LHCN-M2 (cell line): ENCODE measurements at regions not wholly inside any gene's neighbourhood (a gene's known extent, or its start where the extent isn't known, plus 50 kb on each side); places are given as distances from the start of the nearest gene placed in this dataset.
A peak's percentile ranks its signal among the peaks of the same experiment; 100 is the strongest.

Experiments used
- DNase-seq: peaks from one replicate; pipeline ENCODE4 v3.0.0-alpha.2; 2012; ENCODE audit warnings: low read depth

DNA sequence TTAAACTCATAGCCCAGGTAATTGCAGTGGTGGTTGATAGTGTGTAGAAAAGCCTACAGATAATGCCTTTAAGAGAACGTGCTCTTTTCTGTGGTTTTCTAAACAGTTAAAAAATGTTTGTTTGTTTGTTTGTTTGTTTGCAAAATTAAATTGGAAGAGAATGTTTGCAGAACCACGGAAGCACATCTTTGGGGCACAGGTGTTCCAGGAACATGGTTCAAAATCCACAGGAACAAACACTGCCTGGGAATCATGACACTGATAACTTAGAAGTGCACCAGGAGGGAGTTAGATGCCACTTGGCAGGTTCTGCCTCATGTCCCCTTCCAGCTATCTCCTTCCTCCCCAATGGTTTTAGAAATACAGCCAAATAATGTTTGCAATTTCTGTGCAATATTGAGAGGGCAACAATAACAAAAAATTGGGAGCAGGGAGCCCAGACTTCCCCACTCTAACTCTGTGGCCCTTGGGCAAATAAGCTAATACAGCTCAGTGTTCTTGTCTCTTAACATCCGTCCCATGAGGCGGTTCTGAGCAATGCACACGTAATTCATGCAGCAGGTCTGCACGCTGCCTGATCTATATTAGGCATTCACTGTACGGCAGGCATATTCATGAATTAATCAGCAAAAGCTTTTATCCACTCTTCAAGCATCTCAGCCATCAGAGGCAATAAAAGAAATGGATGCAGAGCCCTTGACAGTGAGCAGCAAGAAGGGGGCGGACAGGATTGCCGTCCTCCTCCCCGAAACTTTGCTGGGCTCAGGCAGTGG, 274.3 kb upstream of the FOXQ1 start:
- no peak for DNase-seq

DNA sequence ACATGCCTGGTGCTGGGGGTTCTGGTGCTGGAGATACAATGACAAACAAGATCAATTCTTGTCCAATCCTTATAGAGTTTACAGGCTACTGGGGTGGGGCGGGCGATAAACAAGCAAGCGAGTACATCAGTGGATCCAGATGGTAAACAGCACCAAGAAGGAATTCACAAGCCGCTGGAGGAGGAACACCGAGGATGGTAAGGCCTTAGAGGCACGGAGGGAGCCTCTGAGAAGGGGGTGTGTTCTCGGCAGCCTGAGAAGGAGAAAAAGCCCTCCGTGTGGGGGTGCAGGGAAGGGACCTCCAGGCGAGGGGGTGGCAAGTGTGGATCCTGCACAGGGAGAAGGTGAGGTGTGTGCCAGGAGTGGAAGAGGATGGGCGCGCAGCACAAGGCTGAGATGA, 276.5 kb upstream of the FOXQ1 start:
- DNase-seq = no peak

DNA sequence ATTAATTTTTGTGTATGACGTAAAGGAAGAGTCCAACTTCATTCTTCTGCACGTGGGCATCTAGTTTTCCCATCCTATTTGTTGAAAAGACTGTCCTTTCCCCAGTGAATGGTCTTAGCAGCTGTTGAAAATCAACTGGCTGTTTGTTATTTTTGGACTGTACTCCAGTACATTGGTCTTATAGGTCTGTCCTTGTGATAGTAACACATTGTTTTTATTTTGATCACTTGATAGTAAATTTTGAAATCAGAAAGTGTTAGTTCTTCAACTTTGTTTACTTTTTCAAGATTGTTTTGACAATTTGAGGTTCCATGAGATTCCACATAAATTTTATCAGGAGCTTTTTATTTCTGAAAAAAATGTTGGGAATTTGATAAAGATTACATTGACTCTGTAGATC, 280.2 kb upstream of the FOXQ1 start:
- DNase-seq = peak; percentile 38

DNA sequence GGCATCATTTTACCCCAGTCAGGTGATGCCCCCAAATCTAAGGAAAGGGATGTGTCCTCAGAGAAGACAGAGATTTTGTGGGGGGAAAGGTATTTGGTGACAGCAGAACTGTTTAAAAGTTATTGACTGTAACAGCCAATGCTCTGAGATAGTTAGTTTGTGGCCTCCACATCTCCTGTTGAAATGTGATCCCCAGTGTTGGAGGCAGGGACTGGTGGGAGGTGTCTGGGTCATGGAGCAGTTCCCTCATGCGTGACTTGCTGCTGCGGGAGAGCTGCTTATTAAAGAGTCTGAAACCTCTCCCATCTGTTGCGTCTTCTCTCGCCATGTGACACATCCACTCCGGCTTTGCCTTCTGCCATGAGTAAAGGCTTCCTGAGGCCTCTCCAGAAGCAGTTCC, 282.8 kb upstream of the FOXQ1 start:
- DNase-seq = no peak

DNA sequence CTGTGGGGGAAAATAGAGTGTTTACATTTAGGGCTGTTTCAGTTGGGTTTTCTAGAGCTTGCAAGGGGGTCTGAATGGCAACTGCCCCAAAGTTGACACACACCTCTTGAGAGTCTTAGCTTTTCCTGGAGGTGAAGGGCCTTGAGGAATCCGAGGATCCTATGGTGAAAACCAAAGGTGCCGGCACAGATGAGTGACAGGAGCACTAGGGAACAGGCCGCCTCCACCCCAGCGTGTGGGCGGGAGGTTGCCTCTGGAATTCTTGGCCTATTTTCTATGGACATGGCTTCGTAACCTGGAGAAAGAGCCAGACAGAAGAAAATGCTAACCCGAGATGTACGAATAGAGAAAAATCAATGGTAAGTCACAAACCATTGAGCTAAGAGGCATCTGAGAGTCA, 283.2 kb upstream of the FOXQ1 start:
- DNase-seq = no peak

DNA sequence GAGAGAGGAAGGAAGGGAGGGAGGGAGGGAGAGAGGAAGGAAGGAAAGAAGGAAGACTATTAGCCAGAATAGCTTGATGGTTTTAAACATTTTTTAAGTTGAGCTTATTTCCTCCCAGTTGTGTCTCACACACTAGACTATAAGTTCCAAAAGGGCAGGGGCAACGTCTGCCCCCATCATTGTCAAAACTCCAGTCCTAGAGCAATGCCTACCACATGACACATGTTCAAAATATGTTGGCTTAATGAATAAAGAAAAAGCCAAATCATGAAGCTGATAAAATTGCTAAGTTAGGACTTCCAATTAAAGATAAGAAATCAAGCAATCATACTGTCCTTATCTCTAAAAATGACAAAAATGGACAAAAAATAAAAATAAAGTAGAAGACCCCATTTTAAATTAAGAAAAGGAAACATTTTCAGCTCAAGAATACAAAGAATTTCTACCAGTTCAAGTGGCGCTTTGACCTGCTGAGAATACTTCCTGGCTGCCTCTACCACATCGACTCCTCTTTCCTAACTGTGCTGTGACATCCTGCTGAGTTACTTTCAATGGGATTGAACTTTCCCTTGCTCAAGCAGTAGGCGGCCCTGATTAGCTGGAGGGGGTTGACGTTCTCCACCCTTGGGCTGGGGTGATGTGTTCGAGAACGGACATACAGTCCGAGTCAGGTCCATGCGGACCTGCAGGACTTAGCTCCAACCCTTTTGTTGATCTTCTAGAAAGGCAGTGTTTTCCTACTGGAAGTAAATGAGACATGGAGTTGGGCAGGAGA, 283.9 kb upstream of the FOXQ1 start:
- no peak for DNase-seq

DNA sequence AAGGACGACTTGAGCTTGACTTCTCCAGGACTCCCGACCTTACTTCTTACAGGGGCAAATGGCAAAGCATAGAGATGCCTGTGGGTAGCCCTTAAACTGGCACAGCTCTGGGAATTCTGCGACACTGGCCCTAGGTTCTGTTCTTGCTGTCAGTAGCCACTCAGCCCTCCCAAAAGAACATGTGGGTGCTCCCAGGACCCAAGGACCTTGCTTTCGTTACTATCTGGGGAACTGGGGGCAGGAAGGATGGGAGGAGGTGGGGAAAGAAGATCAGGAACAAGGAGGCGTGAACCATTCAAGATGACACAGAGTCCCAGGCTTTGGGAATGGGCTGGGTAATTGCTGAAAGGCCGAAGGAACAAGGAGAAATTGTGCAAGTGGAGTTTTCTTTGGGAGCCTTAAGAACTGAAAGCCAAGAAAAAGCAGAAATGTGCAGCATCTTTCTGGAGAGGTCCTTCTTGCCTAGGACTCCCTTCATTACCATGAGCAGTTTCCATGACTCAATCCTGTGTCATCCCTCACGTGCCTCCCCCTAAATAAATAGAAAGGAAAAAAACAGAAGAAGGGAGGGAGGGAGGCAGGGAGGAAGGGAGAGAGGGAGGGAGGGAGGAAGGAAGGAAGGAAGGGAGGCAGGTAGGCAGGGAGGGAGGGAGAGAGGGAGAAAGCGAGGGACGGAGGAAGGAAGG, 284.6 kb upstream of the FOXQ1 start:
- DNase-seq = peak; percentile 17

DNA sequence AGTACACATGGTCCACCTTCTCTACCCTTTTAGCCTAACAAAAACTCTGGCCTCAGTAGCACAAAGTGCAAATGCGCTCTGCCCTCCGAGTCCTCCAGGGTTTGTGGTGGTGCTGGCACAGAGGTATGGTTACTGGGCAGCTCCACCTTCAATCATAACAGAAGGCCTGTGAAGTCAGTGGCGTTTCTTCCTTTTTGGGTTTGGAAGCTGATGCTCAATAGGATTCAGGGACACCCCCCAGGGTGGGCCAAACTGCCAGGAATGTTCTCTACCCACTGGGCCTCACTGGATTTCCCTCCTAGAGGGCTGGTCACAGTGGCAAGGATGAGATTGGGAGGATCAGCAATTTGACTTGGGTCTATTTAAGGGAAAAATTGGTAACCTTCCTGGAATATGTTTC, 286.1 kb upstream of the FOXQ1 start:
- no peak for DNase-seq

DNA sequence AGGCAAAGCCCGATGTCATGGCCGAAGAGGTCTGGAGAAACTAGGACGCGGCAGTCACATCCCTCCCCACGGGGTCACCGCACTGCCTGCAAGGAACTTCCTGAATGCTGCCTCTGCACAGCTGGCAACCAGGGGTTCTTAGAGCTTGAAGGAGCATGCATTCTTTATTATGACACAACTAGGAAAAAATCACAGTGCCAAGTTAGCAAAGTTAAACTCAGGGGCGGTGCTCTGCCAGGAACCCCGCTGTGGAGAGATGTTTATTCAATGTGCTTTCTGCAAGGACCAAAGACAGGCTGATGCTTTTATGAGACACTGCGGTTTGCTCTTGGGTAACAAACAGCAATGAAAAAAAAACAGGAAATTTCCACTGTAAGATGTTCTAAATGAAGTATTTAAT, 287.3 kb upstream of the FOXQ1 start:
- peak; percentile 43 for DNase-seq

DNA sequence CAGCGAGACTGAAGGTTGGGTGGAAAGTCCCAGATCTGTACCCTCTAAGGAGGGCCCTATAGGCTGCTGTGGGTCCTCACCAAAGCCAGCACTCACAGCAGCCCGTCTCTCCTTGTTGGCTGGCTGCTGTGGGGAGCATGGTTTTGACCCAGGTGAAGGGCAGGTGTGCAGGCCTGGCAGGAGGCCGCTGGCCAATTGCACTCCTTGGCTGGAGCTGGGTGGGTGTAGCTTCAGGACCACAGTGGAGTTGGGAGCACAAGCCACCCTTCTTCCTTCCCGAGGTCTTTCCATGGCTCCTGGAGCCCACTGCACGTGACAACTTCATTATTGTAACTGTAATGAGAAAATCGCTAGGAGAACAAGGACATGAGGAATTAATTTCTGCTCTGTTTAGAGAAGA, 287.7 kb upstream of the FOXQ1 start:
- DNase-seq = no peak

DNA sequence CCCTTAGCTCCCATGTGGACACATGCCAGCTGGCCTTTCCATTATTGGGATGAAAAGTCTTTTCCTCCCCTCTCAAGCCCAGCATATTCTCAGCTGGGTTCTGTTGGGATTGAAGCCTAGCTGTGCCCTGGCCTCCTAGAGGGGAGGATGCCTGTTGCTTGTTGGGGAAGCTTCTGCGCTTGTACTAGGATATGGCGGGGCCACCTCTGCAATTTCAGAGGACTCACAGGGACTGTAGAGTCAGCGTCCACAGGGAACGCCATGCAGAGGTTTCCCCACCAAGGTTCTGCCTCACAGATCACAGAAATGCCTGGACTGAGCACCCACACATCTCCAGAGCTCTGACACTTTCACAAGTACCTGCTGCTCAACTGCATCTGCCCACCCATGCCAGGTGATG, 288.7 kb upstream of the FOXQ1 start:
- no peak for DNase-seq

DNA sequence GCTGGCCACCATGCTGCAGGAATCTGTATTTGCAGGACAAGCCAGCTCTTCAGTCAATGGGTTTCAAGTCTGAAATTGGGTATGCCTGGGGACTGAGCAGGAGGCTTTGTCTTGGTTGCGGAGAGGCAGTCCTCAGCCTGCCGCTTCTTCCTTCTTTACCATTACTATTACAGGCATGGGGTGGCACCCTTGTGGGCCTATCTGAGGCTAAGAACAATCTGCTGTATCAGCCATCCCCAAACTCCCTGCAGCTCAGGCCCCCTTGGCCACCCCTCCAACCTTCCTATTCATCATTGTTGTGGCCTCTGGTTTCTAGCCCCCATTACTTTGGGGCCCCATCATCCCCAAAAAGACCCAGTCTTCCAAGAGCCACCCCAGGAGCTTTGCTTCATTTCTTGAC, 289.2 kb upstream of the FOXQ1 start:
- no peak for DNase-seq

DNA sequence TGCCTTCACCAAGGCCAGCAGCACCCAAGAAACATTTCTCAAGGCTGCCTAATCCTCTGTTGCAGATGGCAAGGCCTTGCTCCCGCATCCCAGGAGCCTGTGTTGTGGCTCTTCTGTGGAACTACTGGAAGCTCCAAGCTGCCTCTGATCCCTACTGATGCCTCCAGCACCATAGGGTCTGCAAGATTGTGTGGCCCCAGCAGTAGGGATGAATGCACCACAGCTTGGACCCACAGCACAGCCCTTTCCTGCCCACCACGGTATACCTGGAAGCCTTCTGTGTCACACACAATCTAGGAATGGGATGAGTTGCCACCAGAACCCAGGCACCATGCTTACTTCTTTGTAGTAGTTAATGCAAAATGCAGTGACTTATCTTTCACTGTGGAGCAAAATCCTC, 291.1 kb upstream of the FOXQ1 start:
- no peak for DNase-seq

DNA sequence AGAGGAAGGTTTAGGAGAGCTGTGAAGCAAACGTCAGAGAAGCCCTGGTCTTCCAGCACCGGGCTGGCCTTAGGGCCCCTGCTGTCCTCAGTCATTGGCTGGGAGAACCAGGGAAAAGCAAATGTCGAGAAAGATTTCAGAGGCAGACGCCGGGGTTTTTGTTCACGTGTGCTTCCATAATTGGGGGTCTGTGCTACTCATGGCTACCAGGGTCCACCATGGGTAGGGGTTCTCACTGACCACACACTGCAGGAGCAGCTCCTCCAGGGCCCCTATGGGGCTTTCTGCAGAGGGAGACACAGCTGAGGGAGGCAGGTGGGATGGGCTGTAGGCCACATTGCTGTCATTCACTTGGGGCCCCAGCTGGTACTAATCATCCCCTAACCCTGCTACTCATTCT, 291.8 kb upstream of the FOXQ1 start:
- DNase-seq = no peak

DNA sequence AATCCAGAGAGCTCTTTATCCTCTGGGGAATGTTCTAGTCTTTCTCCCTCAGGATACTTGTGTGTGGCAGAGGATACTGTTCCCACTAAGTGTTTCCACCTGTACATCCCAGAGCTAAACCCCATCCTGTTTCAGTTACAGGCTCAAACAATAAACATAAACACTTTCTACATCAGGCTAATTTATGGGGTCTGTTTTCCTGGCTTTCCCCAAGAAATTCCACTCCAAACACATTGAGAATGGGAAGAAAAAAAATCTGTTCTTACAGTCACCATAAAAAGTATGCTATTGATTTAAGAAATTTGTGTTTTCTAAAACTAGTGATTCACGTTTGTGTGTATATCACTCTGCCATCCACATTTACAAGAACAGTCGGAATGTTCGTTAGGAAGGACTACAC, 293.9 kb upstream of the FOXQ1 start:
- DNase-seq = no peak

DNA sequence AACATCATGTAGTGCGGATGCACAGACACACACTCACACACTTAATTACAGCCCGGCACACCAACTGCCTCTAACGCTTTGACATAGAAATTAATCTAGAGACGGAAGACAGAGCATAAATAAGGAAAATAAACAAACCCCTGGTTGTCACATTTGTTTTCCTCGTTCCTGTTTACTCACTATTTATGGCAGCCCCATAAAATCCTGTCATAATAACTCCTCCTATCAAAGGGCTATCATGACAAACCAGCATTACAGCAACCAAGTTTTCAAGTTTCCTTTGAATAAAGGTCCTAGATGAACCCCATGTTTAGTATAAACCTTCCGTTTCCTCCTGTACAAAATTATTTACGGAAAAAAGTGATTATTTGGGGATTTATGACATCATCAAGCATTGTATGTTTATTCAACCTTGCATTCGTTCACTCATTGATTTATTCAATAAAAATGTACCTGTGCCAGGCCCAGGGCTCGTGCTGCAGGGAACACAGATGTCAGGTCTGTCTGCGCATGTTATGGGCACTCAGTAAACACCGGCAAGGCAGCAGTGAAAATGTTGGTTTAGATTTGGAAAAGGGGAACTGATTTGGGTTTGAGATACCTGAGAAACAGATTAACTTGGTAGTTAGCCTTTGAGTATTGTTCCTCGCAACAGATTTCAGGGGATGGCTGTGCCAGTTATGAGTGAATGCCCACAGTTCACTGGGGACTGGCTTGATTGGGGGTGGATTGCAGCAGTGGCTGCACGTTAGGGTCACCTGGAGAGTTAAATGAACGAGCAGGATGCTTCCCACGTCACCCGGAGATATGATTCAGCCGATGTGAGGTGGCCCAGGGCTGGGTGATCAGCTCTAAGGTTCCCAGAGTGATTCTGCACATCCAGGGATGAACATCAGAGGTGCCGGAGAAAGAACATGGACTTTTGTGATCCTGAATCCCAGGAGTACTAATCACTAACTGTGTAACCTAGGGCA, 295.3 kb upstream of the FOXQ1 start:
- DNase-seq = no peak

DNA sequence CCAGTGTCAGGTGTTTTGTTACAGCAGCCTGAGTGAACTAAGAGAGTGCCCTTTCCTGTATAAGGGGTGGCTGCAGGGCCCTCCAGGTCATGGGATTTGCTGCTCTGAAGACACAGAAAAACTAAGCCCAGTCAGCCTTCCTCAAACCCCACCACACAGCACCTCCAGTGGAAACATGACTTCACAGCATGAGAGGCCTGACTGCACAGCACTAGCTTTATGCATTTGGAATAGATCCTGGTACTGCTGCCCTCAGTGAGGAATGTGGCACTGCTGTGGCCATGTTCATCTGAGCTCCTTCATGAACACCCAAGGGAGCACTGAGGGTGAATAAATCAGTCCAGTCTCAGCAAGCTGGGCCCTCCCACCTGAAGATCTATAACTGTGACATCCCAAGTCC, 296.1 kb upstream of the FOXQ1 start:
- no peak for DNase-seq

DNA sequence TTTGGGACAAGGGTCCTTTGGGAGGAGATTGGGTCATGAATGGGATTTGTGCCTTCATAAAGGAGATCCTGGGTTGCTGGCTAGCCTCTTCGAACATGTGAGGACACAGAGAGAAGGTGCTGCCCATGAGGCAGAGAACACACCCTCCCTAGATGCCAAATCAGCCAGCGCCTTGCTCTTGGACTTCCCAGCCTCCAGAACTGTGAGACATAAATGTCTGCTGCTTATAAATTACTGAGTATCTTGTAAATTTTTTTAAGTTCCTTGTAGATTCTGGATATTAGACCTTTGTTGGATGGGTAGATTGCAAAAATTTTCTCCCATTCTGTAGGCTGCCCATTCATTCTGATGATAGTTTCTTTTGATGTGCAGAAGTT, 297.5 kb upstream of the FOXQ1 start:
- DNase-seq = no peak

DNA sequence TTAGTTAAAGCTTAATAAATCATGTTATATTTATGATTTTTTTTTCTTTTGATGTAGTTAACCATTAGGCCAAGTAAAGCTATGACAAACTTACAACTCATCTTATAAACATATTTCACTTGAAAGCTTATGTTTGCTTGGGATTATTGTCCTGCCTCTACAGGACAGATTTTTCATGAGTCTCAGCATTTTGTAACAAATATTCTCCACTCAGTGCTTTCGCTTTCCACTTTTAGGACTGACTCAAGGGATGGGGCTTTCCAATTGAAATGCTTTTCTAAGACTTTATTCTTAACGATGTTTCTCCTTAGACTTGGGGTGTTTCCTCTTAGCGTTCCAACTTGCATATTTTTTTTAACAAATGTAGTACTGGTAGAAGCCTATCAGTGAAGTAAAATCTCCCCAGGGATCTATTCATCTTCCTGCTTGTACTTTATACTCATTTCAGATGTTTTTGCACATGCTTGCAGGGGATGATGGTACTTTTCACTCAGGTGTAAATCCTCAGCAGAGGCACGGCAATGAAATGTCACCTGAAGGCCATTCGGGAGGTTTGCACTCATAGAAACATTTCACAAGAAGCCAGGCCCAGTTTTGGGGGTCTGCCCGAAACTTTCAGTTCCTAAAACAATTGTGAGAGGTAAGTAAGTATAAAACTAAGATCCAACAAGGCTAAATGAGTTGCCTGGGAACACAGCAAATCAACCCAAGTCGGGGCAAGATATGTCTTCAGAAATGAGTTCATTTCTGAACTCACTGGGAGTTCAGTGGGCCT, 298.1 kb upstream of the FOXQ1 start:
- no peak for DNase-seq

DNA sequence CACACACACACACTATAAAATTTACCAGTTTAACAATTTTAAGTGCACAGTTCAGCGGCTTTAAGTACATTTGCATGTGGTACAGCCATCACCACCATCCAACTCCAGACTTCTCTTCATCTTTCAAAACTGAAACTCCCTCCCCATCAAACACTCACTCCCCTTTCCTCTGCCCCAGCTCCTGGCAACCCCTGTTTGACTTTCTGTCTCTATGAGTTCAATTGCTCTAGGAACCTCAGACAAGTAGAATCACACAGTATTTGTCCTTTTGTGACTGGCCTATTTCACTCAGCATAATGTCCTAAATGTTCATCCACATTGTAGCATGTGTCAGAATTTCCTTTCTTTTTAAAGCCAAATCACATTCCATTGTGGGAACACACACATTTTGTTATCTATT, 302.8 kb upstream of the FOXQ1 start:
- DNase-seq = no peak

DNA sequence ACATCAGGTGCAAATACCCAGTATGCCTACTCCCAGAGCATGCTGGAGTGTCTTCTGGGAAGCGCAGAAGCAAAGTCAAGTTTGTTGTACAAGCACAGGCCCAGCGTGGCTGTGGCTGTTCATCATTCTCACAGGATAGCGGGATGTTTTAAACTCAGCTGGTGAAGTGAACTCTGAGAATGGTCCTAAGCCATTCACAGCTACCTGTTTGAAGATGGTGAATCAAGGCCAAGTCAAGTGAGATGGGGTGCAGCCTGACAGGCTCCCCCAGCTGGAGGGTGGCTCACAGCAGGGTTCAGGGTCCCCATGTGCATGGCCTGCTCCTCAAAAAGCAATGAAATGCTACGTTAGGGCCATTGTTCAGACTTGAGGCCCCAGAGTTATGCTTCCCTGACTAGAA, 304.7 kb upstream of the FOXQ1 start:
- no peak for DNase-seq
